GM21367 (cell line): ENCODE measurements at regions not wholly inside any gene's neighbourhood (a gene's known extent, or its start where the extent isn't known, plus 50 kb on each side); places are given as distances from the start of the nearest gene placed in this dataset.
"Not testable (repeated sequence)": the region's sequence is repeated elsewhere in the genome, so short reads cannot be mapped to it uniquely, and the experiment has no call there.

Experiments used
- ATAC-seq: cut with Tn5 transposase; IDR thresholded peaks from one replicate; pipeline ENCODE4 v1.9.1; 2021; ENCODE audit not compliant: unreplicated experiment

DNA sequence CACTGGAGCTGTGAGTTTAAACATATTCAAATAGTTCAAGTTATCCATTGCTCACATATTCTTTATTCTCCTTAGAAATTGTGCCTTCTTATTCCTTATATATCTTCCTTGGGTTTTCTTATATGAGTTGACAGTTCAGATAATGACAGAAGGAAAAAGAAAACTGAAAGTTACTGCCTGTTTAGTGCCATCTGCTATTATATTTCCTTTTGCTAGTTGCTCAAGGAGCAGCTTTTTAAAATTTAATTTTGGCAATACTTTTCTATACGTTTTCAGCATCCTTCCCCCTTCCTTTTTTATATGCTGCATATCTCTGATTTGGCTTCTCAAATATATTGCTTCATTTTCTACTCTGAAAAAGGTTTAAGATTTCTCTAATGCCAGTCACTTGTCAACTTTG lies 903.1 kb upstream of the SPRY2 start:
- no peak for ATAC-seq

DNA sequence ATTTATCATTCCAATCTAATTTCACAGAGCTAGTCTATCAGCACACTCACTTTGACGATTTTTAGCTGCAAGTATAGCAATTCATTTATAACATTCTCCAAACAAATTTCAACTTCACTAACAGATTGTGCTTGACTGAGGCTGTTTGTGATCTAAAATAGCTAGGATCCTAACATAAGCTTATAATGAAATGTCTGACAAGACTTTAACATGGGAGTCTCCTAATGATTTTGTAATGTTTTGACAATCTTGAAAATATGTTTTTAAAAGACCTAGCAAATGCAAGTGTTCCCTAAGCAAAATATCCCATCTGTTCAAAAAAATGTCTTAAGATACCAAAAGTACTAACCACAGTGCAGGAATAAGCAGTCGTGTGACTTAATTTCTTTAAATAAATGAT lies 889.5 kb upstream of the SPRY2 start:
- no peak for ATAC-seq

GRCh38 chr13:81226830-81227229 lies 885.9 kb upstream of the SPRY2 start:
- not testable (repeated sequence) for ATAC-seq

DNA sequence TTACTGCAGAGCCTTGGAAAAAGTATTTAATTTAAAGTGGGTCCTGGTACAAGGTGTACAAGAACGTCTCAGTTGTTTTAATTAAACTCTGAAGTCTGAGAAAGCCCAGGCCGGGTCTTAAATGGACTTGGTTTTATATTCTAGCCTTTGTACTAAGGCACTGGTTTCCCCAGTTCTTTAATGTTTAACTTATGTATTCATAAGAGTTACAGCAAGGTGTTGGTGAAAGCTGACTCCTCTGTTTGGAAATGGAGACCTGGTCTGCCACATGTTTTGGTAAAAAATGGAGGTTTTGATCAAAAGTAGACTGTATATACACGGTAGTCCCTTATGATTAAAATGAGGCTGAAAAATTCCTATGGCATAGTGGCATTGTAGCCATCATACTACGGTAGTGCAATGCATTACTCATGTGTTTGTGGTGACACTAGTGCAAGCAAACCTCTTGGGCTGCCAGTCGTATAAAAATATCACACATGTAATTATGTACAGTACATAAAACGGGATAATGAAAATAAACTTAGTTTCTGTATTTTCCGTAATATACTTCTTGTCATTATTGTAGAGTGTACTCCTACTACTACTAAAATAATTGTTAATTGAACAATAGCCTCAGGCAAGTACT lies 883.4 kb upstream of the SPRY2 start:
- ATAC-seq, result no peak

- no peak for ATAC-seq
These were observed 882.9 kb upstream of the SPRY2 start for GRCh38 chr13:81223778-81224177.

GRCh38 chr13:81211713-81212112 lies 870.8 kb upstream of the SPRY2 start:
- ATAC-seq, result no peak

DNA sequence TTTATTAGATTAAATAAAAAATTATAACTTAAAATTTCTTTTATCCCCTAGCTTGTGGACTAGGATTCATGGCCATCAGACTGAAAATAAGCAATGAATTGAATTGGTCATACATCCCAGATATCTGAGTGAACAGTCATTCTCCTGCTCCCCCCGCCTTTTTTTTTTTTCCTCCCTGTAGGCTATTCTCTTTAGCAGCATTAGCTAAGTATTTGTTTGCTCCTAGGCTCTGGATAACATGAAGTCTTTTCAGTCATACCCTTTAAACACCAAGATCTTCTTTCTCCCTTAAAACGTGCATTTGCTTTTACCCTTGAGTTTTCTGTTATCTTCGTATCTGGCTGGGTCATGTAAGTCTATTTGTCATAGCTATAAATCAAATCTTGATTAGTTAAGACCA lies 866.7 kb upstream of the SPRY2 start:
- ATAC-seq, result no peak

DNA sequence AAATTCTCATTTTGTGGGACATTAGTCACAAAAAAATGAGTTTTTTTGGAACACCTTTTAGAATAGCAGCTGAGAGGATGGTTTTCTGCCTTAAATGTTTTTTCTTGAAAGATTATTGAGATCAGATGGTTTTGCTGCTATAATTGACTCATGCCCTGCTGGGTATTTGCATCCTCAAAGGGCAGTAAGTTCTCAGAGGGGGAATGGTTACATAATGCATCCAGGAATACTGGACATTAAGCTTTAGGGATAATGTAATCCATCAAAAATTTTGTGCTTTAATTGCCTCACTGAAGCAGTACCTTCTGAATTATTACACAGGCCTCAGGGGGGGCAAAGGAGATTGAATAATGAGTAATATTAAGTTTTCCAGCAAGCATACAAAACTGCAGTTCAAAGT lies 866.3 kb upstream of the SPRY2 start:
- no peak for ATAC-seq

GRCh38 chr13:81203783-81204182 lies 862.9 kb upstream of the SPRY2 start:
- ATAC-seq, result no peak

- ATAC-seq, result no peak
These were observed 859.0 kb upstream of the SPRY2 start for GRCh38 chr13:81199956-81200355.

GRCh38 chr13:81197966-81198365 lies 857.0 kb upstream of the SPRY2 start:
- no peak for ATAC-seq

DNA sequence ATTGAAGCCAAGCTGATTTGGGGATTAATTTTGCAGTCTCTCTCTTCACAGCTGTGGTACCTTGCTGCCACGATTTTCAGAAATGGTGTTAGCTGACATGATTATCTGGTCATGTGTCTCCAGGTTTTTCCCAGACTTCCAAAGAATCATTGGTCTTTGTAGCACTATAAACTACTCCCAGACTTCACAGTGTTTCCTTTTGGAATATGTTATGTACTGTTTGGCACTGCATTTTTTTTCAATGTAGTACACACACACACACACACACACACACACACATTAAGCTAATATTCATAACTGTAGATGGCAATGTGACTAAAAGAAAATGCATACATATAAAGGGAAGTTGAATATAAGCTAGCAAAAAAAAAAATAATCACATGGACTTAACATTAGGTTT lies 856.6 kb upstream of the SPRY2 start:
- no peak for ATAC-seq

DNA sequence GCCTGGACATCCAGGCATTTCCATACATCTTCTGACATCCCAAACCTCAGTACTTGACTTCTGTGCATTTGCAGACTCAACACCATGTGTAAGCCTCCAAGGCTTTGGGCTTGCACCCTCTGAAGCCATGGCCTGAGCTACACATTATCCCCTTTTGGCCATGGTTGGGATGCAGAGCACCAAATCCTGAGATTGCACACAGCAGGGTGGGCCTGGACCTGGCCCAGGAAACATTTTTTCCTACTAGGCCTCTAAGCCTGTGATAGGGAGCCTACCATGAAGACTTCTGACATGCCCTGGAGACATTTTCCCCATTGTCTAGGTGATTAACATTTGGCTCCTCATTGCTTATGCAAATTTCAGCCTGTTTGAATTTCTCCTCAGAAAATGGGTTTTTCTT lies 853.4 kb upstream of the SPRY2 start:
- ATAC-seq, result no peak

DNA sequence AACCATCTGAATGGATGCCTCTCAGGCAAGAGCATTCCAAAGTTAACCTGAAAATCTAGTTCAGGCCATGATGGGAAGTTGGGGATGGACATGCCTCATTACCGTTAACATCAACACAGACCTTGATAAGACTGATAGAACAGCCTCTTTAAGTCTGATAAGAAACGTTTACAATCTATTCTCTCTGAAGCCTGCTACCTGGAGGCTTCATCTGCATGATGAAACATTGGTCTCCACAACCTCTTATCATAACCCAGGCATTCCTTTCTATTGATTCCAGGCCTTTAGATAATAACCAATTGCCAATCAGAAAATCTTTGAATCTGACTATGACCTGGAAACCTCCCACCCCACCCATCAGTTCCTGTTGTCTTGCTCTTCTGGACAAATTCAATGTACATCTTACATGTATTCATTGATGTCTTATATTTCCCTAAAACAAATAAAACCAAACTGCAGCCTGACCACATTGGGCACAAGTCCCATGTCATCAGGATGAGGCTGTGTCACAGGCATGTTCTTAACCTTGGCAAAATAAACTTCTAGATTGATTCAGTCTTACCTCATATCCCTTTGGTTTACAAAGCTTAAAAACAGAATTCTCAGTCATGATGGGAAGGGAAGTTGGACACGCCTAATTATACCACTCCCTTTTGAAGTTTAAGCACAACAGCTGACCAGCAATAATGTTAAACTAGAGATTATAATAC lies 843.8 kb upstream of the SPRY2 start:
- no peak for ATAC-seq

- no peak for ATAC-seq
These were observed 831.7 kb upstream of the SPRY2 start for GRCh38 chr13:81172603-81173002.

DNA sequence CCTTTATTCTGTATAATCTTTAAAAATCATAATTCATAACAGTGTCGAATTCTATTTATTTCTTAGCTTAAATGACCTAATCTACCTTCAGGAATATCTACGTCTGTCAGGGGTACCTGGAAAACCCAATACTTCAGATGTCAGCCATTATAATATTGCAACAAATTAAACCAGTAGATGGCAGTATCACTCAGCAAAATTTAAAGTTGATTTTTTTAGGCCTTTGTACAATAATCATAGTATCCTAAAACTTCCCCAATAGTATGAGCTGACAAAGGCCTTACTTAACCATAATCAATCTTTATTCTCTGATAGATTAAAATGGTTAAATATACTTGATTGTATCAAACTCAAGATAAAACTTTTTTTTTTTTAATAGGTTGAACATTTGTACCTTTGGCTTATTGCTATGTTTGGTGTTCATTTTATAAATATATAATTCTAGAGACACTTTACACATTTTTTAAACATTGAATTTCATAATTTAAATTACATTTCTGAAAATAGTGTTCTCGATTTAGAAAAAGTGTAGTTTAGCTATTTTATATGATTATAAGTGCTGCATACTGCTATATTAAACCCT lies 830.2 kb upstream of the SPRY2 start:
- peak; percentile 51 for ATAC-seq

- ATAC-seq, result not testable (repeated sequence)
These were observed 822.9 kb upstream of the SPRY2 start for GRCh38 chr13:81163823-81164222.

- no peak for ATAC-seq
These were observed 812.6 kb upstream of the SPRY2 start for GRCh38 chr13:81153478-81153877.

GRCh38 chr13:81148822-81149221 lies 807.9 kb upstream of the SPRY2 start:
- ATAC-seq, result no peak

DNA sequence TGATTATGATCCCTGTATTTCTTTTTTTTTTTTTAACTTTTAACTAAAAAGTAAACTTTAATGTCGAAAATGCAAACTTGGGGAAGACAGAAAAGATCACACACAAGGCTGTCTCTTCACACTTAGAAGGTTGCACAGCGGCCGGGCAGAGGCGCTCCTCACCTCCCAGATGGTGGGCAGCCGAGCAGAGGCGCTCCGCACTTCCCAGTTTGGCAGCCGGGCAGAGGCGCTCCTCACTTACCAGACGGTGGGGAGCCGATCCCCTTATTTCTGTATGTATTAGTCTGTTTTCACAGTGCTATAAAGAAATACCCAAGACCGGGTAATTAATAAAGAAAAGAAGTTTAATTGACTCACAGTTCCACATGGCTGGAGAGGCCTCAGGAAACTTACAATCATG lies 805.6 kb upstream of the SPRY2 start:
- ATAC-seq, result not testable (repeated sequence)

- no peak for ATAC-seq
These were observed 801.5 kb upstream of the SPRY2 start for GRCh38 chr13:81142306-81142999.

DNA sequence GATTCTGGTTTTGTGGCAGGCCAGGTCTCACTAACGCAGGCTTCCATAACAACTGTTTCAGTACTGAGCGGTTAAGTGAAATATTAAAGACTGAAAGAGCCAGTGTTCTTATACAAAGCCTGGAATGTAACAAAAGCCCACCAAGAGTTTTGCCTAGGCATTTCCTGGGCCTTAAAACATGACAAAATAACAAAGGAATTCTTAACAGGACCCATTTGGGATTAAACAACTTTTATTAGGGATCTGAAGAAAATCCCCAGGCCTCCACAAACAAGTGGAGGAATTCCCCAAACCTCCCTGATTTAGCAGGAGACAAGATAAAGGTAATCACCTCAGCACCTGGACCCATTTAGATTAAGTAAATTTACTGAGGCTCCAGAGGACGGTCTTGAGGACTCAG lies 799.7 kb upstream of the SPRY2 start:
- ATAC-seq, result no peak
